ENCODE measurements at regions not wholly inside any gene's neighbourhood (a gene's known extent, or its start where the extent isn't known, plus 50 kb on each side); places are given as distances from the start of the nearest gene placed in this dataset.
"Not testable (repeated sequence)": the region's sequence is repeated elsewhere in the genome, so short reads cannot be mapped to it uniquely, and the experiment has no call there.

- WGBS, 2 experiments (ENCODE audit: extremely low coverage in 2 of 2, insufficient read length in 1 of 2), result no CpG with 5 or more reads among the region's 3 CpGs
- DNase-seq; dilution Hi-C loops (cut with HindIII; ENCODE audit: low sequenced_read_pairs, unreplicated experiment); POLR2A ChIA-PET (ENCODE audit: unreplicated experiment); intact Hi-C loops (cut with micrococcal nuclease); H3K56ac ChIP-seq (ENCODE audit: extremely low read depth, insufficient read depth, low read length); H2BK15ac ChIP-seq (ENCODE audit: low read depth, low read length); H3K4me2 ChIP-seq (ENCODE audit: low read depth, low read length); H2AFZ ChIP-seq (replicated peaks; ENCODE audit: low read length, poor library complexity); BruUV-seq (replicated peaks); in situ Hi-C loops (cut with MboI; ENCODE audit: low sequenced_read_pairs); H3K27me3 ChIP-seq (ENCODE audit: control insufficient read depth, insufficient read depth, low read length); H2BK120ac ChIP-seq (ENCODE audit: low read depth, low read length); H2BK20ac ChIP-seq (ENCODE audit: low read depth, low read length); H3K79me1 ChIP-seq (ENCODE audit: low read depth in 1 of 2, low read length in 2 of 2); H4K5ac ChIP-seq (ENCODE audit: low read depth, low read length); ATAC-seq (ENCODE audit: low read depth); H3K36me3 ChIP-seq (ENCODE audit: control insufficient read depth, insufficient read depth, low read length); H3K18ac ChIP-seq (ENCODE audit: low read depth, low read length); H3K4ac ChIP-seq (ENCODE audit: low read depth, low read length); H3K14ac ChIP-seq (replicated peaks; ENCODE audit: low read depth, low read length); H3K9me3 ChIP-seq (ENCODE audit: control insufficient read depth, insufficient read depth, low read length); H3K4me1 ChIP-seq (ENCODE audit: control insufficient read depth, insufficient read depth, low read length); H2BK5ac ChIP-seq (ENCODE audit: low read depth, low read length, poor library complexity, severe bottlenecking); H4K20me1 ChIP-seq (ENCODE audit: insufficient read depth, low read length); H4K91ac ChIP-seq (ENCODE audit: insufficient read depth, low read depth, low read length); H3K9ac ChIP-seq (ENCODE audit: low read depth, low read length); H4K8ac ChIP-seq (ENCODE audit: low read depth in 2 of 2, low read length in 2 of 2); H3K27ac ChIP-seq (ENCODE audit: insufficient read depth, low read length); H2AK5ac ChIP-seq (ENCODE audit: low read depth, low read length); H3K4me3 ChIP-seq (ENCODE audit: insufficient read depth, low read depth, low read length); H3K23ac ChIP-seq (ENCODE audit: low read depth, low read length); CTCF ChIA-PET; H3K9me1 ChIP-seq (ENCODE audit: insufficient read depth, low read length); H2AK9ac ChIP-seq (replicated peaks; ENCODE audit: low read depth, low read length, poor library complexity): not testable (repeated sequence)
Measured at GRCh38 chr5:110316566-110316965, 409.9 kb downstream of the TMEM232 start.

All from IMR-90 (cell line).